ENCODE measurements at regions not wholly inside any gene's neighbourhood (a gene's known extent, or its start where the extent isn't known, plus 50 kb on each side); places are given as distances from the start of the nearest gene placed in this dataset.

DNA sequence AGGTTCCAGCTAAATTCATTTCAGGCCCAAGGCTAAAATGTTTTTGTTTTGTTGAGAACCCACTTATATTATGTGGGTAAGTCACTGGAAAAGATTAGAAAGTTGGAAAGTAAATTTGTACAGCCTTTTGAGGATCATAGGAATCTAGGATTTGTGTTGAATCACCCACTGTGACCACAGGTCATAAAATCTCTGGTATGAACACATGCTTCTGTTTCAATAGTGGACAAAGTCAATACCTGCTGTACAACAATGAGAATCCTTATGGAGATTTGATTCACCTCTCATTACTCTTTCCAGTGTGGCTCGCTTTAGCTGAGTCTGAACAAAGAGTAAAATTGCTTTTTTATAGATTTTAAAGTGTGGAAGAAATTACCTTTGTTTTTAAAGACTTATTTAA lies 369.5 kb downstream of the TMEM167A start:
- no peaks in the 10 kb centered on the region for H3K36me3 ChIP-seq (ENCODE audit: control insufficient read depth in 4 of 4, insufficient read depth in 3 of 4, low read depth in 1 of 4, low read length in 3 of 4)
- H3K4me3 ChIP-seq (ENCODE audit: low read depth in 1 of 3, low read length in 3 of 3): no peak overlapping the region
- peaks cover 0 to 3% (median 0%) of the 10 kb centered on the region in 4 donors for H3K9me3 ChIP-seq (ENCODE audit: control insufficient read depth in 4 of 4, low read length in 3 of 4)
- no peaks in the 10 kb centered on the region for H3K4me1 ChIP-seq (ENCODE audit: control insufficient read depth in 4 of 4, insufficient read depth in 4 of 4, low read length in 3 of 4)
- 3% methylated on average over 1 of the region's 1 CpG for WGBS
- TF ChIP-seq HNF4G (IDR thresholded peaks at IDR 0.05) (no peak), FOXA2 (IDR thresholded peaks at IDR 0.05) (no peak), JUND (IDR thresholded peaks at IDR 0.05) (no peak), FOXA1 (IDR thresholded peaks at IDR 0.05) (no peak), NR2F2 (IDR thresholded peaks at IDR 0.05) (no peak), SP1 (IDR thresholded peaks at IDR 0.05) (no peak), TAF1 (conservative IDR thresholded peaks at IDR 0.05) (no peak), YY1 (IDR thresholded peaks at IDR 0.05) (no peak), EGR1 (IDR thresholded peaks at IDR 0.05; ENCODE audit: low read depth in 2 of 2) (no peak), HNF4A (conservative IDR thresholded peaks at IDR 0.05) (no peak), RAD21 (IDR thresholded peaks at IDR 0.05) (no peak), GABPA (IDR thresholded peaks at IDR 0.05 in 1 of 2, conservative IDR thresholded peaks at IDR 0.05 in 1 of 2) (no peak), RXRA (IDR thresholded peaks at IDR 0.05) (no peak)
- TF ChIP-seq, protein P1, sequence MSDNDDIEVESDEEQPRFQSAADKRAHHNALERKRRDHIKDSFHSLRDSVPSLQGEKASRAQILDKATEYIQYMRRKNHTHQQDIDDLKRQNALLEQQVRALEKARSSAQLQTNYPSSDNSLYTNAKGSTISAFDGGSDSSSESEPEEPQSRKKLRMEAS (IDR thresholded peaks at IDR 0.05): no peak
- TF ChIP-seq, protein P2, sequence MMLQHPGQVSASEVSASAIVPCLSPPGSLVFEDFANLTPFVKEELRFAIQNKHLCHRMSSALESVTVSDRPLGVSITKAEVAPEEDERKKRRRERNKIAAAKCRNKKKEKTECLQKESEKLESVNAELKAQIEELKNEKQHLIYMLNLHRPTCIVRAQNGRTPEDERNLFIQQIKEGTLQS (IDR thresholded peaks at IDR 0.05): no peak
- TF ChIP-seq, protein P3, sequence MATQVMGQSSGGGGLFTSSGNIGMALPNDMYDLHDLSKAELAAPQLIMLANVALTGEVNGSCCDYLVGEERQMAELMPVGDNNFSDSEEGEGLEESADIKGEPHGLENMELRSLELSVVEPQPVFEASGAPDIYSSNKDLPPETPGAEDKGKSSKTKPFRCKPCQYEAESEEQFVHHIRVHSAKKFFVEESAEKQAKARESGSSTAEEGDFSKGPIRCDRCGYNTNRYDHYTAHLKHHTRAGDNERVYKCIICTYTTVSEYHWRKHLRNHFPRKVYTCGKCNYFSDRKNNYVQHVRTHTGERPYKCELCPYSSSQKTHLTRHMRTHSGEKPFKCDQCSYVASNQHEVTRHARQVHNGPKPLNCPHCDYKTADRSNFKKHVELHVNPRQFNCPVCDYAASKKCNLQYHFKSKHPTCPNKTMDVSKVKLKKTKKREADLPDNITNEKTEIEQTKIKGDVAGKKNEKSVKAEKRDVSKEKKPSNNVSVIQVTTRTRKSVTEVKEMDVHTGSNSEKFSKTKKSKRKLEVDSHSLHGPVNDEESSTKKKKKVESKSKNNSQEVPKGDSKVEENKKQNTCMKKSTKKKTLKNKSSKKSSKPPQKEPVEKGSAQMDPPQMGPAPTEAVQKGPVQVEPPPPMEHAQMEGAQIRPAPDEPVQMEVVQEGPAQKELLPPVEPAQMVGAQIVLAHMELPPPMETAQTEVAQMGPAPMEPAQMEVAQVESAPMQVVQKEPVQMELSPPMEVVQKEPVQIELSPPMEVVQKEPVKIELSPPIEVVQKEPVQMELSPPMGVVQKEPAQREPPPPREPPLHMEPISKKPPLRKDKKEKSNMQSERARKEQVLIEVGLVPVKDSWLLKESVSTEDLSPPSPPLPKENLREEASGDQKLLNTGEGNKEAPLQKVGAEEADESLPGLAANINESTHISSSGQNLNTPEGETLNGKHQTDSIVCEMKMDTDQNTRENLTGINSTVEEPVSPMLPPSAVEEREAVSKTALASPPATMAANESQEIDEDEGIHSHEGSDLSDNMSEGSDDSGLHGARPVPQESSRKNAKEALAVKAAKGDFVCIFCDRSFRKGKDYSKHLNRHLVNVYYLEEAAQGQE (IDR thresholded peaks at IDR 0.05): no peak
- TF ChIP-seq, protein P4, sequence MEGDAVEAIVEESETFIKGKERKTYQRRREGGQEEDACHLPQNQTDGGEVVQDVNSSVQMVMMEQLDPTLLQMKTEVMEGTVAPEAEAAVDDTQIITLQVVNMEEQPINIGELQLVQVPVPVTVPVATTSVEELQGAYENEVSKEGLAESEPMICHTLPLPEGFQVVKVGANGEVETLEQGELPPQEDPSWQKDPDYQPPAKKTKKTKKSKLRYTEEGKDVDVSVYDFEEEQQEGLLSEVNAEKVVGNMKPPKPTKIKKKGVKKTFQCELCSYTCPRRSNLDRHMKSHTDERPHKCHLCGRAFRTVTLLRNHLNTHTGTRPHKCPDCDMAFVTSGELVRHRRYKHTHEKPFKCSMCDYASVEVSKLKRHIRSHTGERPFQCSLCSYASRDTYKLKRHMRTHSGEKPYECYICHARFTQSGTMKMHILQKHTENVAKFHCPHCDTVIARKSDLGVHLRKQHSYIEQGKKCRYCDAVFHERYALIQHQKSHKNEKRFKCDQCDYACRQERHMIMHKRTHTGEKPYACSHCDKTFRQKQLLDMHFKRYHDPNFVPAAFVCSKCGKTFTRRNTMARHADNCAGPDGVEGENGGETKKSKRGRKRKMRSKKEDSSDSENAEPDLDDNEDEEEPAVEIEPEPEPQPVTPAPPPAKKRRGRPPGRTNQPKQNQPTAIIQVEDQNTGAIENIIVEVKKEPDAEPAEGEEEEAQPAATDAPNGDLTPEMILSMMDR (IDR thresholded peaks at IDR 0.05; ENCODE audit: low read depth, low read length, missing input control): no peak
- TF ChIP-seq, protein P5, sequence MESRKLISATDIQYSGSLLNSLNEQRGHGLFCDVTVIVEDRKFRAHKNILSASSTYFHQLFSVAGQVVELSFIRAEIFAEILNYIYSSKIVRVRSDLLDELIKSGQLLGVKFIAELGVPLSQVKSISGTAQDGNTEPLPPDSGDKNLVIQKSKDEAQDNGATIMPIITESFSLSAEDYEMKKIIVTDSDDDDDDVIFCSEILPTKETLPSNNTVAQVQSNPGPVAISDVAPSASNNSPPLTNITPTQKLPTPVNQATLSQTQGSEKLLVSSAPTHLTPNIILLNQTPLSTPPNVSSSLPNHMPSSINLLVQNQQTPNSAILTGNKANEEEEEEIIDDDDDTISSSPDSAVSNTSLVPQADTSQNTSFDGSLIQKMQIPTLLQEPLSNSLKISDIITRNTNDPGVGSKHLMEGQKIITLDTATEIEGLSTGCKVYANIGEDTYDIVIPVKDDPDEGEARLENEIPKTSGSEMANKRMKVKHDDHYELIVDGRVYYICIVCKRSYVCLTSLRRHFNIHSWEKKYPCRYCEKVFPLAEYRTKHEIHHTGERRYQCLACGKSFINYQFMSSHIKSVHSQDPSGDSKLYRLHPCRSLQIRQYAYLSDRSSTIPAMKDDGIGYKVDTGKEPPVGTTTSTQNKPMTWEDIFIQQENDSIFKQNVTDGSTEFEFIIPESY (IDR thresholded peaks at IDR 0.05): no peak
- H3K9ac ChIP-seq (ENCODE audit: low read depth in 1 of 2, low read length in 2 of 2): no peak overlapping the region
- H3K27ac ChIP-seq (ENCODE audit: low read depth in 1 of 2, low read length in 2 of 2): no peak overlapping the region
- DNase-seq (ENCODE audit: low spot score): no peak
- H3K27me3 ChIP-seq (ENCODE audit: control insufficient read depth in 4 of 4, insufficient read depth in 4 of 4, low read length in 3 of 4): no peaks in the 10 kb centered on the region
